ENCODE measurements at regions not wholly inside any gene's neighbourhood (a gene's known extent, or its start where the extent isn't known, plus 50 kb on each side); places are given as distances from the start of the nearest gene placed in this dataset.

DNA sequence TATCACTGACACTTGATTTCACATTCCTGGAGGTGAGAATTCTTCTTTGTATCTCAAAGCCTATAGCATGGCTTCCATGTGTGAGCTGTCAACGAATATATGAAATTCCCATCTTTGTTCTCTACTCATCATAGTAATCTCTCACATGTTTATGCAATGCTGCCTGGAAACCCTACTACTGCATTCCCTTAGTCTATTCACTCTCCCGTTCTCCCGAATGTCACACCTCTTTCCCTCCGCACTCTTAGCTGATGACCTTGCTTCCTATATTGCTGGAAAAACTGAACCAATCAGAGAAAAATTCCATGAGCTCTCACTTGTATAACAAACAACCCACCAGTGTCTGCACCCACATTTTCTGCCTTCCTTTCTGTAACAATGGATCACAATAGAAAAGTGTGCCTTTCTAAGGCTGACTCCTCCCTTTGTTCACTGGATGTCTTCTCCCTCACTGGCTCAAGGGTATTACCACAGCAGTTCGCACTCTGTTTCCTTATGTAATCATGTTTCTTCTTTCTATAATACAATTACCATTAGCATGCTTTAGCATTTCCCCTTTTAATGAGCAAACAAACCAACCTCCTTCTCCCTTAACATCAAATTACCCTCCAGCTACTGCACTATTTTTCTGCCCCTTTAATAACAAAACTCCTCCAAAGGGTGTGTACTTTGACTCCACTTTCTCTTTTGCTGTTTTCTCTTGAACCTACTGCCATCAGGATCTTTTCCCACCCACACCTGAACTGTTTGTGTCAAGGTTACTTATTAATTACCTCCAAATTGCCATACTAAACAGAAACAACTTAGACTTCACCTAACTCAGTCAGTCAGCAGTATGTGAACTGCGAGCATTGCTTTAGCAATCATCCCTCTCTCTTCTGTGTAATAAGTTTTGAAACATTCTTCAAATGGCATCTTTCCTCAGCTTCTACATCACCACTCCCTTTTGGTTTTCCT, 63.9 kb upstream of the CCDC196 start:
- H3K4me3 ChIP-seq (ENCODE audit: low read depth, low read length): no peak overlapping the region
- TF ChIP-seq, protein P1, sequence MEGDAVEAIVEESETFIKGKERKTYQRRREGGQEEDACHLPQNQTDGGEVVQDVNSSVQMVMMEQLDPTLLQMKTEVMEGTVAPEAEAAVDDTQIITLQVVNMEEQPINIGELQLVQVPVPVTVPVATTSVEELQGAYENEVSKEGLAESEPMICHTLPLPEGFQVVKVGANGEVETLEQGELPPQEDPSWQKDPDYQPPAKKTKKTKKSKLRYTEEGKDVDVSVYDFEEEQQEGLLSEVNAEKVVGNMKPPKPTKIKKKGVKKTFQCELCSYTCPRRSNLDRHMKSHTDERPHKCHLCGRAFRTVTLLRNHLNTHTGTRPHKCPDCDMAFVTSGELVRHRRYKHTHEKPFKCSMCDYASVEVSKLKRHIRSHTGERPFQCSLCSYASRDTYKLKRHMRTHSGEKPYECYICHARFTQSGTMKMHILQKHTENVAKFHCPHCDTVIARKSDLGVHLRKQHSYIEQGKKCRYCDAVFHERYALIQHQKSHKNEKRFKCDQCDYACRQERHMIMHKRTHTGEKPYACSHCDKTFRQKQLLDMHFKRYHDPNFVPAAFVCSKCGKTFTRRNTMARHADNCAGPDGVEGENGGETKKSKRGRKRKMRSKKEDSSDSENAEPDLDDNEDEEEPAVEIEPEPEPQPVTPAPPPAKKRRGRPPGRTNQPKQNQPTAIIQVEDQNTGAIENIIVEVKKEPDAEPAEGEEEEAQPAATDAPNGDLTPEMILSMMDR (IDR thresholded peaks at IDR 0.05; ENCODE audit: low read depth, low read length): no peak

DNA sequence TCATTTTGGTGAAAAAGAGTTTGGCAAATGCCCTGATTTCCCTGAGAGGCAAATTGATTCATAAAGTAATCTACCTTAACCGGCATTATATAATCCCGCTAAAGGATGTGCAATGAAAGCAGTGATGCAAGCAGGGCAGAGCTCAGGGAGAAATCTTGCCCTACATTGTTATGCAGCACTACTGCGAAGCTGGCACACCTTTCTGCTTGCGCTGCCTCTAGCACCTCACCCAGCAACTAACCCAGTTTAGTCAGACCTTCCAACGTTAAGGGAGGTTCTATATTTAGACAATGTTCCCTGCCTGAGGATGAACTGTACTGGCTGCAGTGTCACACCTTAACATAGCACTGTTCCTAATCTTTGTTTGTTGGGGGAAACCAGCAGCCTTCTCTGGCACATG, 60.8 kb upstream of the CCDC196 start:
- TF ChIP-seq, protein P1 (IDR thresholded peaks at IDR 0.05; ENCODE audit: low read depth, low read length): no peak
- no peak overlapping the region for H3K4me3 ChIP-seq (ENCODE audit: low read depth, low read length)

DNA sequence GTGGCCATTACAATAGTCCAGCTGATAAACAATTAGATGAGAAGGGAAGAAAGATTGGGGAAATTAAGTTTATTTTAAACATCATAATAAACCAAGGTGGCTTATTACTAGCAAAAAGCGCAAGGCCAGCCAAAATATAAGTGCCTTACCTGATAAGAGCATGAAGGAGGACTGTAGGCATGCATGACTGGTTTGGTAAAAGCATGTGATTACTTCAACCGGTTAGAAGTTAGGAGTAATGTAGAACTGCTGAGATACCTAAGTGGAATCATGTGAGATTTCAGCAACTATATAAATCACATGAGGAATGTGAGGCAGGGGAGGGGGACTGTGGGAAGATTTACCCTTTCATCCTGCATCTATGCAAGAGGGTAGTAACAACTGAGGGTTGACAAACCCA, 59.7 kb upstream of the CCDC196 start:
- TF ChIP-seq, protein P1 (IDR thresholded peaks at IDR 0.05; ENCODE audit: low read depth, low read length): no peak
- no peak overlapping the region for H3K4me3 ChIP-seq (ENCODE audit: low read depth, low read length)

- TF ChIP-seq, protein P1 (IDR thresholded peaks at IDR 0.05; ENCODE audit: low read depth, low read length): no peak
- H3K4me3 ChIP-seq (ENCODE audit: low read depth, low read length): no peak overlapping the region
Observed at GRCh38 chr14:66432334-66432733, 53.8 kb upstream of the CCDC196 start.

- H3K4me3 ChIP-seq (ENCODE audit: low read depth, low read length): no peak overlapping the region
- TF ChIP-seq, protein P1 (IDR thresholded peaks at IDR 0.05; ENCODE audit: low read depth, low read length): no peak
Observed at GRCh38 chr14:66434464-66434863, 51.7 kb upstream of the CCDC196 start.

DNA sequence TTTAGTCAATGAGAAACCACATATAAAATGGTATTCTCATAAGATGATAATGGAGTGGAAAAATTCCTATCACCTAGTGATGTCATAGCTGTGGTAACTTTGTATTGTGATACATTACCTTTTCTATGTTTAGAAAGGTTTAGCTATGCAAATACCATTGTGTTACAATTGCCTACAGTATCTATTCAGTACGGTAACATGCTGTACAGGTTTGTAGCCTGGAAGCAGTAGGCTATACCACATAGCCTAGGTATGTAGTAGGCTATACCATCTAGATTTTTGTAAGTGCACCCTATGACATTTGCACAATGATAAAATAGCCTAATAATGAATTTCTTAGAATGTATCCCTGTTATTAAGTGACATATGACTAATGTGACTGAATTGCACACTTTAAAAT, 50.5 kb upstream of the CCDC196 start:
- H3K4me3 ChIP-seq (ENCODE audit: low read depth, low read length): no peak overlapping the region
- TF ChIP-seq, protein P1 (IDR thresholded peaks at IDR 0.05; ENCODE audit: low read depth, low read length): no peak
